Dermis blood vessel endothelial cell (primary cell): ENCODE measurements at regions not wholly inside any gene's neighbourhood (a gene's known extent, or its start where the extent isn't known, plus 50 kb on each side); places are given as distances from the start of the nearest gene placed in this dataset.

Source experiments
- DNase-seq: peaks from one replicate; pipeline ENCODE4 v3.0.0; 2010

DNA sequence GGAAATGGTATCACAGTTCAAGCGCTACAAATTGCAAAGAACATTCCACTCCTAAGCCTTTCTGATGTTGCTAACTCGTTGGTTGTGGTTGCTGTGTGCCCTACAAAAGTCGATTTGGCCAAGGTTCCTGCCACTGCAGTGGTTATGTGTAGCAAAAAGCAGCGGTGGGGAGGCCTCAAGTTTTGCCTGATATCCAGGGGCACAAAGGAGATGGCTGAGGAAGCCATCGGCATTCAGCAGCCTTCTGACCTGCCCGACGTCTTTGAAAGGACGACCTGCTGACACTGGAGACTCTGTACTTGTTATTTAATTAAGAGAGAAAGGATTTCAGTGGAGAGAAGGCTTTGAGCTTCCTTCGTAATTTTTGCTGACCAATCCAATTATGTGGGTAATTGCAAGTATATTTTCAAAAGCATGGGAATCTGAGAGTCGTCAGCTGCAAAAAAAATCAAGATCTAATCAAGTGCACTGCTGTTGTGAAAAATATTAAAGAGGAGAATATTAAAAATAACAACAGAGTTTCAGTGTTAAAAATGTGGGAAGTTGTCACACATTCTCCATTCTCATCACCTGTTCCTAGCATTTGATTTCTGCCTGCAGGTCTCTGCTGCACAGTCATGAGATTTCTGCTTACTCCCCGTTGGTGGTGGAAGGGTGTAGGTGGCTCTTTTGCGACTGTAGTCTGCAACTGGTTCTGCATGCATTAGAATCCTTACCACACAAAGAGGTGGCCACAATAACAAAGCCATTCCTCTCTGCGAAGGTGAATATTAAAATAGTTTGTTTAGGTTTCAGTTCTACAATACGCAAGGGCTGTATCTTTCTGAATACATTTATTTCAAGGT is 319.2 kb downstream of the IRX2 start:
- DNase-seq: no peak

DNA sequence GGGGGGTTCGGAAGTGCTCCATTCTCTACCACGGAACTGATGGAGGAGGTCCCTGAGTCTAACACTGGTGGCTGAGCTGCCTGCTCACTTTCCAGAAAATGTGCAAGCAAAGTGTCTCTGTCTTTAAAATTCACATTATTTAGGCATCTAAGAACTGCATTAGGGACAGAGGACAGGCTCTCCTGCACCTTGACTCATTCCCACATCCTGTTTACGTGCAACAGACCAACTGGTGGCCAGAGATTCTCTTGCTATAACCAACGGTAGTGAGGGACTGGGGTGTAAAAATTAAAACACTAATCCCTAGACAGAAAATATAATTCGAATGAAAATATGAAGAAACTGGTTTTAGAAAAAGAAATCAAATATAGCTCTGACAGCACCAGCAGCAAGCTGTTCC is 320.9 kb downstream of the IRX2 start:
- no peak for DNase-seq

DNA sequence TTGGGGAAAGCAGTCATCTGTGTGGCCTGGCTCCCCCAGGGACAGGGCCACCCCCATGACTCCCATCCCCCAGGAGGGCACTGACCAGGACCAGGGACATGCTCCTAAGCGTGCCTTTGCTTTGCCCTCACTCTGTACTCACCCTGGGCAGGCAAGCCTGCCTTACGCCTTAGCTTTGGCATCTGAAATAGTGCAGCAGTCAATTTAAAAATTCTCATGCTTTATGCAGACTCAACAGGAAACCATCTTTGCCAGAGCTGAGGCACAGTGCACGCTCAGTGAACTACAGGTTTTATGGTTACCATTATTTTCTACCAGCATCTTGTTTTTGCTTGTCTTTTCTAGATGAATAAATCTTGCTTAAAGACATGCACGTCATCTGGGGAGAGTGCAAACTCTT is 323.5 kb downstream of the IRX2 start:
- no peak for DNase-seq

DNA sequence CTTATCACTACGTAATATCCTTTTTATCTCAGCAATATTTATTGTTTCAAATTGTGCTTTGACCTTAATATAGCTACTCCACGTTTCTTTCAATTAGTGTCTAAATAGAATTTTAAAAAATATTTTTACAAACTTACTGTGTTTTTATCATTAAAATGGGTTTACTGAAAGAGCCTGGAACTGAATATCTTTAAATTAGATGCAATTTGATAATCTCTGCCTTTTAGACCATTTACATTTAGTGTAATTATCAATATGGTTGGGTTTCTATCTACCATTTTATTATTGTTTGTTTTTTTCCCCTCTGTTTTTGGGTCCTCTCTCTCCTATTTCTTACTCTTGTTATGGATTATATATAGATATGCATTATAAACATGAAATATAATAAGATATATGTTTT is 327.8 kb downstream of the IRX2 start:
- no peak for DNase-seq

DNA sequence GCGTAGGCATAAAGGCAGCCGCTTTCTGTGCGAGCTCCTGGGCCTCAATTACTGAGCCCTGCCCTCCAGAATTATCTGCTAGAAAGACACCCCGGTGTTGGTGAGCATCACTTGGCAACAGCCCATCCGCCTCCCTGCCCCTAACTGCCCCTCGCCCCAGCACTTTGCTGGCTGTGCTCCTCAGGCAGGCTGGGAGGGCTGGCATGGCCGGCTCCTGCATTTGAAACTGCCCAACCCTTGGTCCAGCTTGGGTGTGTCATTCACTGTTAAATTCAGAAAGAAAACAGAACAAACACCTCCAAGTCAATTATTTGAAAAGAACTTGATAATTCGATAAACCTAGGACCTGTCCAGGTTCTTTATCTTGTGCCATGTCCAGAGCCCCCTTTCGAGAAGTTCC is 334.2 kb downstream of the IRX2 start:
- DNase-seq: no peak

DNA sequence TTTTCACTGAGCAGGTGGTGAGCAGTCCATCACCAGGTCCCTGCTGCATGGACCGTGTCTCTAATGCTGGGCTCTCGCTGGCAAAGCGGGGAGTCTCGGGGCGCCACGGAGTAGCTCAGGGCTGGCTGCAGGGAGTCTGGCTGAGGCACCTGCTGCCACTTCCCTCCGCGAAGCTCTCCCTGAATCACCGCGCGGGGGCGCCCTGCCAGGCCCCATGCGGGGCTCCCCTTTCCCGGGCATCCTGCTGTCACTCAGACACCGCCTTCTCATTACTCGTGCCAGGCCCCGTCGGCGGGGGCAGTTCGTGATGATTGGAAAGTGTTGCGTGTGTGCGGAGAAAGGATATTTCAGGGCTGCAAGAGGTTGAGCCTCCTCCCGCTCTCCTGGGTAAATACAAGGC is 335.8 kb downstream of the IRX2 start:
- no peak for DNase-seq

DNA sequence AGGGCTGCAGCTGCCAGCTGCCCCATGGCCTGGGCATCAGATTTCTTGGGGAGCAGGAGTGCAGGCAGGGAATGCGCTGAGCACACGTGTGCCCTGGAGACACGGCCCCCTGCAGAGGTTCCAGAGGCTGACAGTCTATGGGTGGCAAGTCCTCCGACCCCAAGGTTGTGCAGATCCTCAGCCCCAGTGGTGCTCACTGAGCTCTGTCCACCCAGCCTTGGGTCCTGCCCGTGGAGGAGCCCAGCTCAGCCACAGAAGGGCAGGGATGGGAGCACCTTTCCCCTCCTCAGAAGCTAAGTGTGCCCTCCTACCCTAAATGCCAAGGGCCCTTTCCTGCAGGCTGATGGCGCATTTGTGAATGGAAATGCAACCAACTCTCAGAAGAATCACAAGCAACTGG is 341.0 kb downstream of the IRX2 start:
- DNase-seq: no peak

DNA sequence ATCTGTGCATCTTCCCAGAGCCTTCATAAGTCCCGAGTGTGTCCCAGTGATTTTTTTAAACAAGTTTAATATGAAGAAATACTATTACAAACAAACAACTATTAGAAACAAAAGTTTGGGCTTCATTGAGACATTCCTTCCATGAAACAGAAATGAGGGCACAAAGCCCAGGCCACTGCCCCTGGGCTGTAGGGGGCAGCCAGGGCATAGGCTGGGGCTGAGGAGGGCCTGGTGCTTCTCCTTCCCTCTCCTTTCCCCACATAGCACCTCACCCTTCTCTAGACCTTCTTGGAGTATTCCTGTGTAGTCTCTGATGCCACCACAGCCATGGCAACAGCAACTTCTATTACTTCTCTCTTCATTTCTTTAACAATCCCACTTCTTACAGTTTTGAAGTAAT is 348.2 kb downstream of the IRX2 start:
- no peak for DNase-seq

DNA sequence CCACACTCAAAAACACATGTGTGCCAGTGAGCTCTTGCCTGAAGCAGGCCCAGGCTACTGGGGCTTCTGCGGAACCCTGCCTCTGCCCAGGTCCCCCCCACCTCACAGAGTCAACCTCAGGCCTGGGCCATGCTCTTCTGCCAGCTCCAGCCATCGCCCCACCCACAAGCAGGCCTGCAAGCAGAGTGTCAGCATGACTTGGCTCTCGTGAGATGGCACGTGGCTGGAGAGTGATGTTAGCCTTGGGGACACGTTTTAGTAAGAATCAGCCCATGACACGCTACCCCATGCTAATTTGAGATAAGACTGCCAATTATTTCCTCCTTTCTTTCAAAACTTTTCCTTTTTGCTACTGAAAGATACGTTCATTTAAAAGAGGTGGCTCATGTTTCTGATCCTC is 351.7 kb downstream of the IRX2 start:
- DNase-seq: no peak

DNA sequence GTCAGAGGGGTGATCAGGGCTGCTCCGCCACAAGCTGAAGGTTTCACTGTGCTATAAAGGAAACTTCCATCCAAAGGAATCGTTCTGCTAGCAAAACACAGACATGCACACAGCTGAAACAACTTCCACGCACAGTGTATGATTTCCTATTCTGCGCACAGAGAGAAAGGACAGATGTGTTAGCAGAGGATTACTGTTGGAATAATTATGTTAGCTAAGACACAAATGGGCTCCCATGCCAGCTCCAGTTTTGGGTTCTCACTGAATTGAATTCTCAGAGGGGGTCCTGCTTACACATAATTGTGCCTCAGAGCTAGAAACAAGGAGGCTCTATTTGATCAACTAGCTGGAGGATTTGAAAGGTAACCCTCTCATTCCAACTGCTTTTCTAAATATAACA is 352.4 kb downstream of the IRX2 start:
- DNase-seq: no peak

DNA sequence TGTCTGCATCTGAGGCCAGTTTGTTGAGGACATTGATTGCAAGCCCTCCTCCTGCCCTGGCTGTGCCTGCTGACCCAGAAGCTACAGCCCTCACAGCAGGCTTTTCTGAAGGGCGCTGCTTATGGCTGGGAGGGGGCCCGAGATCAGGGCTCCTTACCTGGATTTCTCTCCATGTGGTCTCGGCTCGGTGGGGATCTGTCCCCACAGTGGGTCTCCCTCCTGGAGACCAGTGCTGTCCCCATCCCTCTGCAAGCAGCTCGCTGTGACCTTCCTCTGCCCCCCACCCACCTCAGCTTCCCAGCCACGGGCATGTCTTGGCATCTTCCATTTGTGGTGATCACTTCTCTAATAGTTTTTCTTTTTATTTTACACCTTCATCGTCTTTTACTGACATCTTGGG is 357.9 kb downstream of the IRX2 start:
- no peak for DNase-seq

DNA sequence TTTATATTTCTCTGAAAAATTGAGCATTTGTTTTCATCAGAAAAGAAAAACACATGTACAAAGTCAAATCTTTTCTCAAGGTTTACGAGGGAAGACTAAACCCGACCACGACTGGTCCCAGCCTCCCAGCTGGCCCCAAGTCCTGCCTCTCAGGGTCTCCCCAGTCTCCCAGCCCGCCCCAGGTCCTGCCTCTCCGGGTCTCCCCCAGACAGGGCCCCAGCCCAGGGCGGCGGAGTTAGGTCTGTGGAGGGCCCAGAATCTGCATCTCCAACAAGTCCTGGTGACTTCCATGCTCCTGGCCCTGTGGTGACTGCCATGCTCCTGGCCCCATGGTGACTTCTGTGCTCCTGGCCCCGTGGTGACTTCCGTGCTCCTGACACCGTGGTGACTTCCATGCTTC is 359.9 kb downstream of the IRX2 start:
- DNase-seq: no peak

DNA sequence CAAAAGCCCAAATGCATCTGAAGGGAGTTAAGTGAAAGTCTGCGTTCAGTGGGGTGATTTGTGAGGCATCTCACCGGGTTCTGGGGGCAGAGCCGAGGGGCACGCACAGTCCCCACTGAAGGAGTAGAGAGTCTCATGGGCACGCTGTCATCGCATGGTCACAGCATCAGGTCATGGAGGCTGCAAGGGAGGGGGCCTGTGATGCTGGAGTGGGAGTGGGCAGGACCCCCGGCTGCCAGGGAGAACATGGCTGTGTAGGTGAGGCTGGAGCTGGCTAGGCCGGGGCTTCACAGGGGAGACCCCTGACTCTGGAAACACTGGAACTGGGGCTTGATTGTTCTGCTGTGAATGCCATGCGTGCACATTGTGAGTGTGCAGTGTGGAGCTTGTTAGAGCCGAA is 360.5 kb downstream of the IRX2 start:
- no peak for DNase-seq

DNA sequence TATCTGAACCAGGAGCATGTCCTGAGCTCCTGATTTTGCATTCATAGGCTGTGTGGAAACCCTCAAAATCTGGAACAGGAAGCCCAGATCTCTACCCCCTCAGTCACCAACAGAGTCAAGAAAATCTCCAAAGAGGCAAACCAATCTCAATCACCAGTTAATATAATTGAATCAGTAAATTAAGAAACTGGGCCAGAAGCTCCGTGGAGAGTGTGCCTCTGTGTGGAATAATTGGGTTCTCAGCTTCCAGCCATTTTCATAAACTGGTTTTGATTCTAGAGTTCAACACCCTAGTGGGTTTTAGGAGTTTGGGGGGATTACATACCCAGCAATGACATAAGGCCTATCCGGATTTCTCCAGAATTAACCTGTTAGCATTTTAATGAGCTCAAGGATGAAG is 362.9 kb downstream of the IRX2 start:
- no peak for DNase-seq

DNA sequence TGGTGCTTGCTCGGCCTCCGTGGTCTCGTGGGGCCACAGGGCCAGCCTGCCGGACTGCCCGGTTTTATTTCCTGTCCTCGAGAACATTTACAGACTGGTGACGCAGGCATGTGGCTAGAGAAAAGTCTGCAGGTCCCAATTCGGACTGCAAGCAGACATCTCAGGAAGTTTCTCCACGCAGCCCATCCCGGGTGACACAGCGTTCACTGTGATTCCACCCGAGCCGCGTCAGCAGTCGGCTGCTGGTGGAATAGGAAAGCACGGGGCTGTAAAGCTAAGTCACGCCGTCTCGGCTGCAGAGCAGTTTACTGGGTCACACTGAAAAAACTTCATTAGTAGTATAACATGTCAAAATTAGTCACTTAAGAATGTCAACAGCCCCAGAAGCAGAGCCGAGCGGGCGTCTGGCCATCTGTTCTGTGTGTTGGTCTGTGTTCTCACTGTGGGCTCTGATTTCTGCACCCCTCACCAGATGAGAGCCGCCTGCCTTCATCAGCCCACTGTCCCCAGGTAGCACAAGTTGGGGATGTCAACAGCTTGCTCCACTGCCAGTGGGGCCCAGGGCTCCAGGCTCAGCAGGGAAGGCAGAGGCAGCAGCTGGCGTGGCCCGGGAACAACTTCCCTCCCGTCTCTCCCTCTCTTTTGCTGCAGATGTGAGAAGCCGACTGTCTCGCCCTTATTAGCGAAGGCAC is 363.7 kb downstream of the IRX2 start:
- DNase-seq: no peak

DNA sequence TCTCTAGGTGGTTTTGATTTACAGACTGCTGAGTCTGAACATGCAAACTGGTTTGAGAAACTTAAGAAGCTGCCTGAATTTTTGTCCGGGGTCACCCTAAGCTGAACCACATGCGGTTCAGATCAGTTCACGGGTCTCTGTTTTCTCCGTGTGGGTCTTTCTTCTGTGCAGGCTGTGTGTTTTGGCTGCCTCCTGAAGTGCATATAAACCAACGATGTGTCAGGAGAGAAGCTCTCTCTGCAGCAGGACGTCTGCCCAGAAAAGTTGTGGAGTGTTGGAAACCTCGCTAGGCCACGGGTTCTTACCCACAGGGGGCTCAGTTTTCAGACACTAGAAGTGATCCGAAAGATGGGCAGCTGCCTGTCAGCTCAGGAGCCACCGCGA is 364.2 kb downstream of the IRX2 start:
- DNase-seq: no peak

DNA sequence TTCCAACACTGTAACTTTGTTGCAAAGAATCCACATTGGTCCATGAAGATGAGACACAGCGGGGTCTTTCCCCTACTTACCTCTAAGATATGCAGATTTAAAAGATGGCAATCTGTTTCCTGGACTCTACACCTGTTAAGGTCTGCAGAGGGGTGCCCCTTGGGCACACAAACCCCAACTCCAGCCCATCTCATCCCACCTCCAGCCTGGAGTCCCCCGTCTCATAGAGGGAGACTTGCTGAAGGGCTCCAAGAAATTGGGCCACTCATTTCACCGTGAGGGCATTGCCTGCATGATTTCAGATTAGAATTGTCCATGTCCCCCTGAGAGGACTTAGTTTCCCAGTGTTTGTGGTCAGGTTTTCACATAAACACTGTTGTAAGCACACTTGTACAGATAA is 365.7 kb downstream of the IRX2 start:
- DNase-seq: no peak

DNA sequence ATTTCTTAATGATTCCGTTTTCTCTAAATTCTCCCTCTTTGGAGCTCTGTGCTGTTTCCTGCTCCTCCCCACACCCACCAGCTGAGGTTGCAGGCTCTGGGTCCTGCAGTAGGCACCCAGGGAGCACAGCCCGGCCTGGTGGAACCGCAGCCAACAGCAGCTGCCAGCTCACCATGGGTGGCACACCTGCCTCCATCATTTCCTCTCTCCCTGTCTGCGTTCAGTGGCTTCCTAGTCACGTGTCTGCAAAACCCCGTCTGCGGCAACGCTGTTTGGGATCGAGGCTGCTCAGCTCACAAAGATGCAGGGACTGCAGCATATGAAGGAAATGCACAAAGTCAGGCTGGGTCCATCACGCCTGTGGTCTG is 367.8 kb downstream of the IRX2 start:
- DNase-seq: no peak

DNA sequence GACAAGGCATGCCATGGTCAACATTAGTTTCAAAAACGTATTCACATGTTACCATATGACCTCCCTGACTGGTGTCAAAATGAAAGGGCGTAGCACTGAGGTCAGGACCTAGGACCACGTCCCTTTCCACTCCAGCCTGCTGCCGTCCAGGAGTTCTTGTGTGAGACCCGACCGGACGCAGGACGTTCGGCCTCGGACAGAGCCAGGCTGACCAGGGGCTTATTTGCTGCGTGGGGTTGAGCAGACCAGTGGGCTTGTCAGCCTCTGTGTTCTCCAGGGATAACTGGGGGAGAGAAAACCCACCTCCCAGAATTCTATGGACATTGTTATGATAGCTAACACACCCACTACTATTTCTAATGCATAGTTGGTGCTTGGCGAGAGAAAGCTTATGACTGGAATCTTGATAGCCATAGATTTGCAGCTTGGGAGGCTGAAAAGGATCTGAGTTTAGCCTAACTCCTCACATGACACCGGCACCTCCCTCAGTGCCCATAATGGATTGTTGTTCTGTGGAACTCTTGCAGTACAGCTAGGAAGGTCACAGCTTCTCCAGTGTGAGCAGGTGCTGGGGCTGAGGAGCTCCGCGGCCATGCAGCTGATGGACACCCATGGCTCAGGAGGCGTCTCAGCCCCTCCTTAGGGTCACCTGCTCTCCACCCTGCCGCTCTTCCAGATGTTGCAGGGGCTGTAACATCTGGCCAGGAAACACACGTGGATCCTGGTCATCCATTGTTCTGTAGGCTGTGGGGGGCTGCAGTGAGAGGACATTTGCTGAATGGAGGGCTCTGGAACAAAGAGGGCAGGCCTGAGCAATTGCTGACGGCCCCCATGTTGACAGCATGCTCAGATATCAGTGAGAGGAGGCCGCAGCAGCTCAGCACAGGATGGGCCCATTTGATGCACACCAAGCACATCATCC is 368.4 kb downstream of the IRX2 start:
- no peak for DNase-seq

DNA sequence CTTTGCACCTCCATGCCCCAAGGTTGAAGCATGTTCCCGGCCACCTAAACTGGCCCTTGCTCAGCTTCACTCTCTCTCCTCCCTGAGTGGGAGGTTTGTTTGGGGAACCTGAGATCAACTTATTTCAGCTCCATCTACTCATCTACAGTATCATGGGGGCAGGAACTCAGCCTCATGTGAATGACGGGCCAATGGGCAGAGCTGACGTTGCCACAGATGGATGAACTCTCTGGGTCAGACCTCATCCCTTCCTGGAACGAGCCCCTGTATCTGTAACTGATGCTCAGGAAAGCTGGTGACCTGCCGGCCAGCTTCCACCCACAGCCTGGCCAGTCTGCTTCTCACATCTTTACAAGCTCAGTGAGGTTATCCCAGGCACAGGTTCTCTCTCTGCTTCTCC is 369.6 kb downstream of the IRX2 start:
- DNase-seq: no peak

DNA sequence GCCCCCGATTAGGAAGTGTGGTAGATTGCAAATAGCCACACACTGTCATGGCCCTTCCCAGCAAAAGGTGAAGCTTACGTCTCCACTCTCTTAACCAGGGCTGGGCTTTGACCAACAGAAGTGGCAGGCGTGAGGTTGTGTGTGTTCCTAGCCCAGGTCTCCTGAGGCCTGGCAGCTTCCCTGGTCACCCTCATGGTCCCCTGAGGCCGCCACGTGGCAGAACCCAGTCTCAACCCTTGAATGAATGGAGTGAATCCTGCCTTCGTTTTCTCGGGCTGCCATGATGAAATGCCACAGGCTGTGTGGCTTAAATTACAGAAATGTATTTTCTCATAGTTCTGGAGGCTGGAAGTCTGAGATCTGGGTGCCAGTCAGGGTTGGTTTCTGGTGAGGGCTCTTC is 370.4 kb downstream of the IRX2 start:
- DNase-seq: no peak

DNA sequence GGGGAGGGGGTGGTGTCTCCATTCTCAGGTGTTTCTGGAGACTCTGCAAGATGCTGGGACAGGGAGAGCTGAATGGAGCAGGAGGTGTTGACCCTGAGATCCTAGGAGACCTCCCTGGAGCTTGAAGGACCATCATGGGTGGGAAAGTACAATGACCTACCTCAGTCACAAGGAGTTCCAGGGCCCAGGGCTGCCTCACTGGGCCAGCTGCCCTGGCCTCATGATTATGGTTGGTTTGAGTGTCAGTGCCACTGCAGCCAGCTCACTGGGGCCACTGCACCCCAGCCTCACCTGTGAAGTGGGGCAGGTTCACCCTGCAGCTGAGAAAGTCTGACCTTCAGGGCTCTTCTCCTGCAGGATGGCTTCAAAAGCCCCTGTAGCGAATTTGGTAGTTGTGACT is 372.5 kb downstream of the IRX2 start:
- no peak for DNase-seq

DNA sequence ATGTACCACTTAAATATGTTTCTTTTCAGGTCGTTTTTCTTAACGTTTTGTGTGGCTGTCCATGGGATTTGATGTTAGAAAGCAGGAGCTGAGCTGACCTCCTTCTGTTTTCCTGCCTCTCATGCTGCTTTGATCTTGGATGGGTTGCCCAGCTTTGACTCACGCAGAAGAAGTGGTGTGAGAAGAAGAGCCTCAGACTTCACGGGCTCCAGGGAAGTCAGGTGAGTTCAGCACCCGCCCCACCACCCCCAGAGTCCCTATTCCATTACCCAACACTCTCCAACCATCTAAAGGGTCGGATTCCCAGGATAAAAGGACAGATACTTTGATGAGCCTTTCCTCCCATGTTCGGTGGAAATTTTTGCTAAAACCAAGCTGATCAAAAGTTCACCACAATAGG is 373.4 kb downstream of the IRX2 start:
- DNase-seq: no peak

DNA sequence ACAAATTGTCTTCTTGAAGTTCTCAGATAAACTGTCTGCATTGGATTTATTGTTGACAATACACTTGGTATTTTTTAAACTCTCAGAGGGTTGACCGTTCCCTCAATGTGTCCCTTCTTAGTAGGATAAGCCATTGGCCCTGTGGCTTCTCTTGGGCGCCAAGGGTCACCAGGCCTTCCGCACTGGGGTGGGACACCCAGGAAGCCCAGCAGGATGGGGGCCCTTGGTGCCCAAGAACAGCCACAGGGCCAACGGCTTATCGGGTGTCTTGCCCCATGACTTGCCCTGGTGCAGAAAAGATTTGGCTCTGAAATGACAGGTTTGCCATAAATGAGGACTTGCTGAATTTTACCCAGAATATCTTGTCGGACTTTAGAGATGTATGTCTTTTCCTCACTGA is 375.0 kb downstream of the IRX2 start:
- DNase-seq: no peak
